Posterior cingulate gyrus (tissue), 11 donors: ENCODE measurements at regions not wholly inside any gene's neighbourhood (a gene's known extent, or its start where the extent isn't known, plus 50 kb on each side); places are given as distances from the start of the nearest gene placed in this dataset.

Experiments
- DNase-seq, 10 donors: peaks; one replicate each; pipeline versions ENCODE4 v3.0.0 to v3.0.0-alpha.2; 2020 to 2021; ENCODE audit warnings: mixed read lengths in 3 of 10
- intact Hi-C: fragments of 100-400 bp; cut with DNase I; formaldehyde crosslinking; loops from one replicate; pipeline ENCODE4 v1.15.1; 2023

- intact Hi-C loops: no loop called here
- no peak for DNase-seq
These were observed 229.4 kb downstream of the DUSP6 start for GRCh38 chr12:89122852-89123251.

DNA sequence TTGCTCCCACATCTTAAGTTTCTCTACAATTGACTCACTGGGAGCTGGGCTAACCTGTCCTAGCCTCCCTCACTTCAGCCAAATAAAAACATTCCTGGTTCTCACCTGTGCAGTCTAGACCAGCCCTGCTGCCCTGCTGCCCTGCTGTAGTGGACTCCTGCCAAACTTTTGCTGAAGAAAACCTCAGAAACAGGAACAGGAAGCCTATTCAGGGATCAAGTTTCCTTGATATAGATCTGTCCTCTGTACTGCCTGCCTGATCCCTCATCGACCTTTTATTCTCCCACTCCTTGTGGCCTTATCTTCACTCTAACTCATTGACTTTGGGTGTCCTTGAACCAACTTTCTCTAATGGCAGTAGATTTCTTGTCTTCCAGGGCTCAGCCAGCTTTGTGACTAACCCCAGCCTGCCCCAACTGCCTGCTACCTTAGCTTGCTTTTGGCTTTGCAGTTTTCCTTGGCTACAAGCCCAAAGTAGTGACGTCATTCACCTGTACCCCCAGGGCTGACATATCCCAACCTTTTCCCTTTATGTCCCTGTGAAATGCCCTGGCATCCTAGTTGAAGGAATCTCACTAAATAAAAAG is 234.8 kb downstream of the DUSP6 start:
- intact Hi-C loops: no loop called here
- DNase-seq: no peak

DNA sequence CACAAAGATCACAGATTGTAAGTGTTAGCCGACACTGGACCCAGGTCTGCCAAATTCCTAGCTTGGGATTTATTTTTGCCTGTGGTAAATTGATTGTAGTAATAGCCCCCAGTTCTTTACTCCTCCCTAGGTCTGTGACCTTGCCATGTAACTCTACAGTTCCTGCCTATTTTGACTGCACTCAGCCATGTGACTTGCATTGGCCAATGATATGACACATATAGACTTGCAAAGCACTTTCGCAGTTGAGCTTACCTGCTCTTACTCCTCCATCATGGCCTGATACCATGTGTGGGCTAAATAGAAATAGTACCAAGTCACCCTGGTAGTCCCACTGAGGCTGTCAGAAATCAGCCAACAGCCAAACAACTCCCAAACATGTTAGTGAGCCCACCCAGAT is 240.3 kb downstream of the DUSP6 start:
- no peak for DNase-seq
- intact Hi-C loops: no loop called here

- DNase-seq: no peak
- intact Hi-C loops: no loop called here
These were observed 244.0 kb downstream of the DUSP6 start for GRCh38 chr12:89108265-89108664.

- no peak for DNase-seq
- intact Hi-C loops: no loop called here
These were observed 245.4 kb downstream of the DUSP6 start for GRCh38 chr12:89106950-89107349.

GRCh38 chr12:89105243-89105642 is 247.1 kb downstream of the DUSP6 start:
- intact Hi-C loops: no loop called here
- no peak for DNase-seq

DNA sequence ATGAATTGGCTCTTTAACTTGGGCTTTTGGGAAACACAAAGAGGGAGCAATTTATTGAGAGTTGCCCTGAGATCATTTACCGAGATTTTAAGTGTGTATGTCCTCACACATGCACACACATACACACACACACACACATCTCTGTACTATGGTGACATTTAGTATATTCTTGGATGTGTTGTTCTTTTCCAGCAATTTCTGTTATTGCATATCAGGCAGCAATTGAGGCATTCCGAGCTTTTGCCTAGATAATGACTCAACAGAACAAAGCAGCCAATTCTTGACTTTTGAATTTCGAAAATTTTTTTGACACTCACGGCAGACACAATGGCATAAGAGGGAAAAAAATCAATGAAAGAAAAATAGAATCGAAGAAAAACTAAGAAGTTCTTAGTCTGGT is 248.5 kb downstream of the DUSP6 start:
- no peak for DNase-seq

DNA sequence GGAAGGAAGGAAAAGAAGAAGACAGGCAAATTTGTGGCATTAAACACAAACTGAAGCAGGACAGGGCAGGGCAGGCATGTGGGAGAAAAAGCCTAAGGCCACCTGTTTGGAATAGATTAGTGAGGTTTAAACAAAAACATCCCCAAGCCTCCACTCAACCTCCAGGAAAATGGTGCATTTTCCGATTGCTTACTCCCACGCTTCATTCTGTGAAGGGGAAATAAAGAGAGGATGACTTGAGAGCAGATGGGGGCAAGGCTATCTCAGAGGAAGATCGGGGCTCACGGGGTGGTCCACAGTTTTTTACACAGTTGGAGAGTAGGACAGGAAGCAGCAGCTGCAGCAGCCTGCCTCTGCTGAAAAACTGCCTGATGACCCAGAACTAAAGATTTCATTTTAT is 250.9 kb downstream of the DUSP6 start:
- no peak for DNase-seq
- intact Hi-C loops: no loop called here

More for the DNA sequence above, 248.5 kb downstream of the DUSP6 start:
- intact Hi-C loops: no loop called here

DNA sequence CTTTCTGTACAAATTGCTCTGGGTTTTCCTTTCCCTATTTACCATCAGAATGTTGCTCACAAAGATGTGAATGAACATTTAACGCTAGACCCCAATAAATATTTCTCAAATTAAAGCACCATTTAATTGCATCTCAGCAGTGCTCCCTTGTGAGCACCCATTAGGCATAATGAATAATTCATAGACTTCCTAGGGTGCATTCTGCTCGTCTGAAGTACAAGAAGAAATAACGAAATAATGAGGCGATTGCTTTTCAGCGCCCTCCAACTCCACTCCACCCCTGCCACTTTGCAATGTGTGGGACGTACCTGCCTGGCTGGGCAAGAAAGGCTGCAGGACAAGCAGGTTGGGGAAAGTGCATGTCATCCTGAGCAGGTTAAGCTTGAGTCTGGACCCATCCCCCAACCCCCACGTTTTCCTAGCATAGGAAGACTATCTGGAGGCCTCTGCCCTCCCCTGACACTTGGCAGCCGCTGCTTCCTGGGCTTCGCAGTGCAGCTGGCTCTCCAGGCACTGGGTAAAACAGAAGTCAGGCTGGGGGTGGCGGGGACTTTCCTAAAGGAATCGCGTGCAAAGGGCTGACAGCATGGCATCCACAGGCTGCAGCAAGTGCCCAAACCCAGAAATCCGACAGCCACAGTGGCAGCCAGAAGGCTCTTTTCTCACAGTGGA is 253.7 kb downstream of the DUSP6 start:
- DNase-seq: peak in 4 of 10 donors; percentile 2 to 83 (median 38)
- intact Hi-C loops: no loop called here

- intact Hi-C loops: no loop called here
- no peak for DNase-seq
These were observed 260.0 kb downstream of the DUSP6 start for GRCh38 chr12:89092297-89092696.

GRCh38 chr12:89091293-89091841 is 260.9 kb downstream of the DUSP6 start:
- no peak for DNase-seq
- intact Hi-C loops: no loop called here

DNA sequence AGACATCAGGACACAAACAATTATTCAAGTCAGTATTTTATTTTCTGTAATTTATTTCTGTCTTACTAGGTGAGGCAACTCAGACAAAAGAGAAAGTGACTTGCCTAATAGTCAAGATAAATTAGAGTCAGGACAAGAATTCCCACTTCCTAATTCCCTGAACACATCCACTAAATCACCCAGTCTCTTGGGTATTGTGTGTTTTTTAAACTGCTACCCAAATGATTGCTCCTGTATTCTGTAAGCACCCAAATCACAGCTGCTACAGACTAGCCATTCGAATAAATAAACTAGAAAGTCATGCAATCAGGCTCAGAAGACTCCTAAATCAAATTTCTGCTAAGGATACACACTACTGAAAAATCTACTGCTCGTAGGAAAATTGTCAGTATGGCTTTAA is 263.0 kb downstream of the DUSP6 start:
- intact Hi-C loops: no loop called here

DNA sequence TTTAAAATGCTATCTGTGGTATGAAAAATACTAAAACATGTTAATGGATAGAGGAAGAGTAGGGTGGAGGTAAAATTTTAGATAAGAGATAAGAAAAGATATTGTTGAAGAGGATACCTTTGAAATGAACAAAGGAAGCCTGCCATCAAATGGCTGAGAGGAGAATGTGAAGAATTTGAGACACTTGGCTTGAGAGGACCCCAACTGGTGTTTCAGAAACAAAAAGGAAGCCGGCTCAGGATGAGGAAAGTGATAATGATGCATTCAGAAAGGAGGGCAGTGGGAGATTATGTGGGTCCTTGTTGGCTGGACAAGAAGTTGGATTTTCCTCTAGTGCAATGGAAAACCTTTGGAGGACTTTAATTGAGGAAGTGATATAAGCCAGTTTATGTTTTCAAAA is 264.4 kb downstream of the DUSP6 start:
- no peak for DNase-seq
- intact Hi-C loops: no loop called here

More for the DNA sequence above, 263.0 kb downstream of the DUSP6 start:
- DNase-seq: no peak

DNA sequence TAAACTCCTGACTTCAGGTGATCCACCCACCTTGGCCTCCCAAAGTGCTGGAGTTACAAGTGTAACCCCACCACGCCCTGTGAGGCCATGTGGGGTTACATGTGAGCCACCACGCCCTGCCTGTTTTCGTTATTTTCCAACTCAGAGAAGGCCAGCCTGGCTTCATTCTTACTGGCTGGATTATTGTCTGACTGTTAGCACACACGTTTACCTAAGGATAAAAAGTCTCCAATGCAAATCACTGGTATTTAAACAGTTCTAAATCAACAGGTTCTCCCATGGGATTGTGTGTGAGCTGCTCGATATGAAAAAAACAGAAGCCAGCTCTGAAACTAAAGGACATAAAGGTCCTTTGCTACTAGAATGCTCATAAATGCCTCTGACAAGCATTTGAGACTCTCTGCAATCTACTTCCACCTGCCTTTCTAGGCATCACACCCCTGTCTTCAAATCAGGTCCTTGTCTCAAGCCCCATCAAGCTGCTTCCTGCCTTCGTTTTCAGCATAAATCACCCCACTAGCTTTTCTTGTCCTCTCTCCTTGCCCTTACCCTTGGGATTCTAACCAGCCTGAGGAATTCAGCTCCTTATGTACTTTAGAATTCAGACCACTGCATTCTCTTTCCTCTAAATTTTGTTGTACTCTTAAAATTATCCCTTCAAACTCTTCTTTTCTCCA is 265.0 kb downstream of the DUSP6 start:
- intact Hi-C loops: no loop called here
- no peak for DNase-seq

GRCh38 chr12:89085421-89085820 is 266.9 kb downstream of the DUSP6 start:
- DNase-seq: no peak
- intact Hi-C loops: no loop called here

GRCh38 chr12:89084751-89085150 is 267.6 kb downstream of the DUSP6 start:
- DNase-seq: no peak
- intact Hi-C loops: no loop called here

GRCh38 chr12:89083491-89083890 is 268.8 kb downstream of the DUSP6 start:
- intact Hi-C loops: no loop called here
- no peak for DNase-seq

GRCh38 chr12:89082370-89082753 is 269.9 kb downstream of the DUSP6 start:
- intact Hi-C loops: no loop called here
- no peak for DNase-seq

DNA sequence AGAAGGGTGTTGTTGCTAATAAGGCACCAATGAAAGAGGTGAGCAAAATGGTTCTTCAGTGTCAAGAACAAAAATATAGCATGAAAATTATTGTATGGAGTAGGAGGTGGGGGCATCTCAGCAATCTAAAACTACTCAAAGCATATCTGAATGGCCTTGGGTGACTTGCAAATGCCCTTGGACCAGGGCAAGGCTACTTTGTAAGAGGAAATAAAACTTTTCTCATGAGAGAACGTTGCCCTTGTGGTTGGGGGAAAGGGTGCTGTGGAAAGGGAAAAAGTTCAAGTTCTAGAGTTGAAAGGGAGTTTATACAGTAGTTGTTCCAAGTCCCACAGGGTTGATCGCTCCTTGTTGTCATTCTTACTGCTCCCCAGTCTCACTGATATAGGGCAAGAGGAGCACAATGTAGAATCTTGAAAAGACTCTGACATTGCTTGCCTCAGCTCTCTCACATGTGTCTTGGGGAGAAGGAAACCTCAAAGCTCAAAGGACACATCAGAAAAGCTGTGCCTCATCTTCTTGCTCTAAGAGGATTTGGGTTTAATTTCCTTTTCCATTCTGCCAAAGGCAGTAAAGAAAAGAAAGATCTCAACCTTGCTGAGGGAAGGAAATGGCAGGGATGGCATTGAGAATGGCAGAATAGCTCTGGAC is 270.5 kb downstream of the DUSP6 start:
- intact Hi-C loops: no loop called here
- DNase-seq: no peak

DNA sequence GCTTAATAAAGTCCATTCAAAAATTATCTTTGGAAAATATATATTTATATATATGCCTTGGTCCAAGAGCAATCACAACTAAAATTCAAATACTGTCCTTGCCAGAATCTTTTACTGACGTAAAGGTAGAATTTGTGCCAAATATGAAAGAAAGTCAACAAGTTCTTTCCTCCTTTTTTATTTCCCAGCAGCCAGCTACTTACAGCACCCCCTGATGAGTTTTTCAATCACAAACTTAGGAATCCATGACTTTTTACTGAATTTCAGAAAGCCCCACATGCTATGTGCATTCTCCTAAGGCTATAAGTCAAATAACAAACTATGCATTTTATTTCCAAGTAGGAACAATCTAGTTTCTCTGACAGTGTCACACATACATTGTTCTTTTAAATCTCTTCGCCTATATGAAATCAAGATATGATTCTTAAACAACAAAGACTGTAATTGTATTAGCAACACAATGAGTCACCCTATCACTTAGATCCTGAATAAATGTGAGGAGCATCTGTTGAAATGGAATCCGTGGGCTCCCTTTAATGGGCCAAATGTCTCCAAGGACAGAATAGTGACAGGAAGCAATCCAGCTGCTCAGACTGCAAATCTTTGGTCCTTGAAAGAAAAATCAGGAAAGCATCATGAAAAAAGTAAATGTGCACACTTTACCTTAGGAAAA is 271.4 kb downstream of the DUSP6 start:
- intact Hi-C loops: no loop called here
- no peak for DNase-seq
